HG02588 (cell line): ENCODE measurements at regions not wholly inside any gene's neighbourhood (a gene's known extent, or its start where the extent isn't known, plus 50 kb on each side); places are given as distances from the start of the nearest gene placed in this dataset.

ENCODE experiments used
- ATAC-seq: cut with Tn5 transposase; IDR thresholded peaks from one replicate; pipeline ENCODE4 v1.9.1; 2021; ENCODE audit warnings: mild to moderate bottlenecking, moderate library complexity; ENCODE audit not compliant: unreplicated experiment

DNA sequence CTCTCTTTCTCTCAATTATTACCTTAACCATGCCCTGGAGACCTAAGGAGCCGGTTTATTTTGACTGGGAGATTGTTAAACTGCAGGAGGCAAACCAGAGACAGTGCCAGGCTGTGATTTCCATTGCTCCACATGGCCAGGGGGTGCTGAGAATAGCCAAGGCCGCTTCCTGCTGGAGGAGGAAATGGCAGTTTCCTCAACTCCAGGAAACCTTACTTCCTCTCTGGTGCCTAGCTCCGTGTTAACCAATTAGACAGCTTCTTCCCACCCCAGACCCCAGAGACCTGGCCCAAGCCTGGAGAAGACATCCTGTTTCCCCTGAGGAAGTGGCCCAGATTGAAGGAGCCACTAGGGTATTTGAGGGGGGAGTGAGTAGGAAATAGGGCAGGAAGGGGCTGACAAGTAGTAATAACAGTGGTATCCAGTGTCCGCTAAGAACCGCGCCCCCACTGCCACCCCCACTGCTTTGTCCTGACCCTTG lies 161.2 kb downstream of the PLPP3 start:
- ATAC-seq, result no peak

DNA sequence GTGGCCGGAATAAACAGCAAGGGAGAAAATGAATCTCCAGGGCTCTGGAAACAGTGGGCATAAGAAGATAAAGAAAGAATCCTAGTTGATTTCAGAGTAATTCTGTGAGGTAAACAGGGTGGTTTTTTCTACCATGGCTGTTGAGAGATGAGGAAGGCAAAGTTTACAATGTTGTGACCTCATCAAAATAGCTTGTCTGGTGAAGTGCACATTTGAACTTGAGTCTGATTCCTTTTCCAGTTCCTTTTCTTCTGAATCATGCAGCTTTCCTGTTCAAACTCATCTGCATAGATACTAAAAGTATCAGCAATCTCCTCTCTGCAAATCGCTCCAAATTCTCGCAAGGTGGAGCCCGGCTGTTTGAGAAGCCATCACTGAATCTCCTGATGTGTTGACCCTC lies 161.7 kb downstream of the PLPP3 start:
- ATAC-seq, result no peak

DNA sequence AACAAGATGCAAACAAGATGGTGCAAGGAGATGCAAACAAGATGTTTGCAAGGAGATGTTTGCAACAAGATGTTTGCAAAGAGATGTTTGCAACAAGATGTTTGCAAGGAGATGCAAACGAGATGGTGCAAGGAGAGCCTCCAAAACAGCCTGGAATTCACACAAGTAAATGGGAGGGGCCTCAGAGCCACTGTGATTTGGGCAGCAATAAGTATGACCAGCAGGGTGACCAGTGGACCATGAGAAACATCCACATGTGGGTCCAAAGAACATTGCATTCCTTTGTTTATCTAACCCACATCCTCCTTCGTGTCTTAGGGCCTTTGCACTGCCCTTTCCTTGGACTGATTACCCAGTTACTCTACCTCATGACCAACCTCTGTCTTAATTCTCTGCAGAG lies 162.9 kb downstream of the PLPP3 start:
- no peak for ATAC-seq

DNA sequence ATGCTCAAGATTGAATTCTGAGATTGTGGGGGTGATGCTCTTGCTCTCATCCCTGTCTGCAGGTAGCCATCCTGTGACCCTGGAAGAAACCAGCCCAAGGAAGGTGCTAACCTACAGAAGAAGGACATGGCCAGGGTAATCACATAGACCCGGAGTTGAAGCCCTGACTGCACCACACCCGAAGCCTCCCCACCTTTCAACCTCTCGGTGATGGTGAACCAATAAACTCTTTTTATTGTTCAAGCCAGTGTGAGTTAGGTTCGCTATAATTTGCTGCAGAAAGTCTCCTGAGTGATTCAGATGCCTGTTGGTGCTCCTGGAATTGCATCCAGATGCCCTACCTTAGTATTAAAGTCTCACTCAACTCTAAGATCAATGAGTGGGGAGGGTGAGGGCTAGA lies 163.6 kb downstream of the PLPP3 start:
- ATAC-seq, result no peak

DNA sequence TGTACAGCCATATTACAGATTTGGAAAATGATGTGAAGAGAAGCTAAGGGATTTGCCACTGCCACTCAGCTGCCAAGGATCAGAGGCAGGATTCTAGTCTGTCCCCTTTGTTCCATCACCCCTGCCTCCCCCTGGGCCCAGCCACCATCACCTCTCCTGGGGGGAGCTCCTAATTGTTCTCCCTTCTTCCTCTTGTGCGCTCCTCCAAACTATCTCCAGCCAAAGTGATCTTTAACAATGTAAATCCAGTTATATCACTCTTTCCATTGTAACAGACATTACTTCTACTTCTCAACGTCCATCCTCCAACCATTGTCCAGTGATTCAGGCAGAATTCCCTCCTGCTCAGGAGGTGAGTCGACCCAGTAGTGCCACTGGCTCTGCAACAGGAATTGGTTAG lies 164.1 kb downstream of the PLPP3 start:
- no peak for ATAC-seq

DNA sequence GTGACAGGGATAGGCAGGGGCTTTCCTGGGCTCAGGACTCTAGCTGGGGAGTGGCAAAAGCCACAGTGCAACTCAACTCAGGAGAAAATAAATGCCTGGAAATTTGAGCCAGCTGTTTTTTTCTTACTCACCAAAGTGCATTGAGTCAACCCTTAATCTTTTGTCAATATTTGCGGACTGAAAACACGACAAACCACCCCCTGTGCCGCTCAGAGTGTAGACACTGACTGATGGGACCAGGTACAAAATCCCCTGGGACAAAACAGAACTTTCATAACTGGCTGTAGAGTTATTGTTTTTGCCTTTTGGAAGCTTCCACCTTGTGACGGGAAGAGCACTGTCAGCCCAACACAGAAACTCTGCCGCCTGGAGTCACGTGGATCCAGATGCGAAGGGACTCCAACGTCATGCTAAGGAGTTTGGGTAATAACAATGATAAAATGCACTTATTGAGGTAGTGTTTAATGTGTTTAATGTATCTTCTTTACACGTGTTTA lies 164.6 kb downstream of the PLPP3 start:
- no peak for ATAC-seq

DNA sequence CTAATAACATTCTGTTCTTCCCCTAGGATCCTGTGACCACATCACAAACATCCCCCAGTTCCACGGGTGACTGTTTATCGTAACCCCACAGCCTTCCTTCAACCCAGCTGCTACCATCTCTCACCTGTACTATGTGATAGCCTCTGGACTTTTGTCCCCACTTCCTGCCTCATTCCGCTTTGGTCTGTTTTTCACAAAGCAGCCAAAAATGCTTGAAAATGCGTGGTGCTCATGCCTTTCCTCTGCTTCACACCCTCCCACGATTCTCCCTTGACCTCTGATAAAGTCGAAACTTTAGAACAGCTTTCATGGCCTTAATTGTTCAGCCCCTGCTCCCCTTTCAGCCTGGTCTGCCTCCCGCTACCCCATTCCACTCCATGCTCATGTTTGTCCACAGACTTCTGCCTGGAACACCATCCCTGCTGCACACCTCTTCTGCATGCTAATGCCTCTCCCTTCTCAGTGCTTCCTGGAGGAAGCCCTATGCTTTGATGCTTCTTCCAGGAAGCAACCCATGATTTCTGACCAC lies 165.6 kb downstream of the PLPP3 start:
- ATAC-seq, result no peak

DNA sequence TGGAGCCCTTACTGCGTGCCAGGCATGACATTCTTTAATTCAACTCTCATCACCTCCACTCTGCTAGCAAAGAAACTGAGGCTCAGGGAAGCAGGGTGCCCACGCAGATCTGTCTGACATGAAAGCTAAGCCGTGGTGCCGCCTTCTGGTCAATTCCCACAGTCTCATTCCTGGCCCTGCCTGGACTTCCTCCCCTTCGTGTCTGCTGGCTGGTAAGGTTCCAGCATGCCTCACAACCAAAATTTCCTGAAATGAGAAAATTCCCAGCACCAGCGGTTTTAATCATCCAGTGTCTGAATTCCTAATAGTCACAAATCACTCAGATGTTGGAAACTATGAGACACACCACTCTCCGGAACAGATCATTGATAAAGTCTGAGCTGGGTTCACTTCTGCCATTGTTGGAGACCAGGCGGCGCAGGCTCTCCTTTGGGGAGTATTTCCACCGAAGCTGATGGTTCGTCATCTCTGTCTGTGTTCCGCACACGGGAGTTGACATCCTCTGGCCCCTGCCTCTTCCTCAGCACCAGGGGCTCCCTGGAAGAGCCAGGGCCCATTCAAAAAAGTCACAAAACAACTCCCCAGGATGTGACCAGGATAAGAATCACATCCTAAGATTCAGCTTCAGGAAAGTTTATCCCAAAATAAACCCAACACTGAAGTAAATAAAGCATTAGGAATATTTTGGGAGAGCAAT lies 167.7 kb downstream of the PLPP3 start:
- no peak for ATAC-seq

DNA sequence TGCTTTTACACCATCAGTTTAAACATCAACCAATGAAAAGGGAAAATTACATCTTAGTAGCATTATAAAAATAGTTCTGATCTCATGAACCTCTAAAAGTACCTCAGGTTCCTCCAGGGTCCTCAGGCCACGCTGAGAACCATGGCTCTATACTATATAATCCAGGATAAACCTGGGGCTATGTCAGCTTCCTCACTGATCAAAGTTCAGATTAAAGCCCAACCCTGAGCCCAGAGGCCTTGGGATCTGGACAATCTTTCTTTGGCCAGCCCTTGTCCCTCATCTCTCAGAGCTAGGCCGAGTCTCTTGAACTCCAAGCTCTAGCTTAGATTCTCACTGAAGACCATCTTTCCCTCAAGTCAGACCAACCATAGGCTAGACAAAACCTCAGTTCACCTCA lies 168.3 kb downstream of the PLPP3 start:
- ATAC-seq, result no peak

DNA sequence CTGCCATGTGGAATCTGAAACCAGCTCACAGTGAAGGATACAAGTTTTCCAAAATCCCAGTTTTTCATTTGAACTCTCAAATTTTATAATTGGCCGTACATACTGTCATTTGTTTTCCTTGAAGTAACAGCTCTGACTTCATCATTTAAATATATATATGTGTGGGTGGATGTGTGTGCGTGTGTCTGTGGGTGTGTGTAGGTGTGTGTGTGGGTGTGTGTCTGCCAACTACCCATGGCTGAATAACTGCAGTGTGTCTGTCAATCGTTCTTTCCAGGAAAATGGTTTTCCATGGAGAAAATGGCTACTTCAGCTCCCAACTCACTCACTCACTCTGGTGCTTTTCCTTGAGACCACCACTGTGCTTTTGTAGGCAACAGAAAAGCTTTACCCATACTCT lies 169.0 kb downstream of the PLPP3 start:
- no peak for ATAC-seq

DNA sequence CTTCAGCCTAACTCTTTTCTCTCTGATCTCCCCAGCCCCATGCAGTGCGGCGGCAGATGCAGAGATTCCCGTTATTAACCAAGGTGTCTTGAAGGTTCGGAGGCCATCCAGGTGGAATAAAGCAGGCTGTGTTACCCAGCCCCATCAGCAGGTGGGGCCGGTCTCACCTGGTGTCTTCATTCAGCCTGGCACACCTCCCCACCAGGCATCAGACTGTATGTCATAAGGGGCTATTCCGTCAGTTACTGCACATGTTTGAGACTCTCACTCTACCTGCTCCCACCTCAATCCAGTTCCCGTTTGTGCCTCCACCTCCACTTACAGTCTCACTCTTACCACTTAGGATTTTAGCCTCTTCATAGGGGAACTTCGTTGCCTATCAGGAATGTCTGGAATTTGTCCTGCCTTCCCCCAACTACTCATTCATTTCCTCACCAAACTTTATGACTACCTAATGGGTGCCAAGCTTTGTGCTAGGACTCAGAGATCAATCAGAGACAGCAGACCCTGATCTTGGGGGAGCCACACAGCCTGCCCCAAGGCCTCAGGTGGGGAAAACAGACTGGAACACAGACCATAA lies 170.2 kb downstream of the PLPP3 start:
- ATAC-seq, result no peak

DNA sequence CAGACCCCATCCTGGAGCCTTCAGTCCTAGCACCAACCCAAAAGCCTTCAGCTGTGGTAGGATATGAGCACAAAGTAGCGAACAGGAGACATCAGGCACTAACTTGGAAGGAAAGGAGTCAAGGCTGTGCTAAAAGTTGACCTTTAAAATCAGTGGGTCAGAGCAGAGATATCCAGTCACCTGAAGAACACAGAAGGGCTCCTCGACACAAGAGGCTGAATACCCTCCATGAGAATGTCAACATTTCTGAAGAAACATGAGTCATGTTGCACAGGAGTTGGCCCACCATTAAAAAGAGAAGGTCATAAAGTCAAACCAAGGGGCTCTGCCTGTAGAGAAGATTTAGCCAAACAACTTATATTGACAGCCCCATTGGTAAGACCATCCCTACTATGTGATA lies 172.5 kb downstream of the PLPP3 start:
- no peak for ATAC-seq

DNA sequence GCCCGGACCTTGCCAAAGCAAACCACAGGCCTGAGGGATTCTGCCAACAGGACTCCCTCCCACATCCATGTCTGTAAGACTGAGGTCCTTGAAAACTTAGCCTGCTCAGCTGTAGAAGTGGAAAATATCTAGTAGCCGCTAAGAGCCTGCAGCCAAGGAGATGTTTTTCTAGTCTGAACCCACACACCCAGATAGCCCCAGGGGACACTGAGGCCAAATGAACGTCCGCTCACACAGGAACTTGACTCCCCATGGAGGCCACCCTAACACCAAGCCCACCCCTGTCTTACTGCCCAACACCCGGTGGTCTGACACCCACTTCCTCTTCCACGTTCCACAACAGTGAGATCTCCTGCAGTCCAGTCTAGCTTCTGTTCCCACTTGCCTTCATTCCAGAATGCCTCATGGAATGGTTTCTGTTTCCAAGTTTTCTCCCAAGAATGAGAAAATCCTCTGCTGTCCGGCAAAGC lies 174.8 kb downstream of the PLPP3 start:
- no peak for ATAC-seq

DNA sequence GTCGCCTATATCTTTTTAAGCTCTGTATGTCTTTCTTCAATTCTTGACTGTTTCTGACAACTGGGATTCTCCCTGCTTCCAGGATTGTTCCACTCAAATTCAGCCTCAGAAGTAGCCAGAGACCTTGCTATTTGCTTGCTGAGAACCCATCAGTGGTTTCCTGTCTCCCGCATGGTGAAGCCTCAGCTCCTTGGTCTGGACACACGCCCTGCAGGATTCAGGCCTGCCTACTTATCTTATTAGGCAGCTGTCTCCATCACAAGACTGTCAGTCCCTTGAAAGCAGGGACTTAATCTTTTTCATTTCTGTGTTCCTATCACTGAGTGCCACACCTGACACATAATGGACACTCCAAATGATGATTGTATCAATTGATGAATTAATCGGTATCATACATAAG lies 175.3 kb downstream of the PLPP3 start:
- no peak for ATAC-seq

DNA sequence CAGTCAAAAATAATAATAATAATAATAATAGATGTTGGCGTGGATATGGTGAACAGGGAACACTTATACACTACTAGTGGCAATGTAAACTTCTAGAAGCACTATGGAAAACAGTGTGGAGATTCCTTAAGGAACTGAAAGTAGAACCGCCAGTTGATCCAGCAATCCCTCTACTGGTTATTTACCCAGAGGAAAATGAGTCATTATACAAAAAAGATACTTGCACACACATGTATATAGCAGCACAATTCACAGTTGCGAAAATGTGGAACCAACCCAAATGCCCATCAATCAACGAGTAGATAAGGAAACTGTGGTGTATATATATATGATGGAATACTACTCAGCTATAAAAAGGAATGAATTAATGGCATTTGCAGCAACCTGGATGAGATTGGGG lies 176.0 kb downstream of the PLPP3 start:
- no peak for ATAC-seq

DNA sequence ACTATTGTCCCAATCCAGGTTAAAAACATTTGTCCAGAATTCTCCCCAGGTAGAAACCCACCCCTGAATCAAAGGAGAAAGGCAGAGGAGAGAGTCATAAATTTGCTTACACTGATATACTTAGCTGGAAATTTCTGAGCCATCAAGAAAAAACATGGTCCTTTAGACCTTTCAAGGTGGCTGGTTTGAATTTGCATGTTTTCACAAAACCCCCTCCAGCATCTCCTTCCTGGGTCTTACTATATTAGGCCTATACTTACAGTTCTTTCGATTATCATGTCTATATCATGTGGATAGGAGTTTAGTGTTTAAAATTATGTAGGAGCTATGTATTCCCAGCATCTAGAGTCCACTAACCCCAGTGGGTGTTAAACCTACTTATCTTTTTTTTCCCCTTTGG lies 178.2 kb downstream of the PLPP3 start:
- ATAC-seq, result no peak

DNA sequence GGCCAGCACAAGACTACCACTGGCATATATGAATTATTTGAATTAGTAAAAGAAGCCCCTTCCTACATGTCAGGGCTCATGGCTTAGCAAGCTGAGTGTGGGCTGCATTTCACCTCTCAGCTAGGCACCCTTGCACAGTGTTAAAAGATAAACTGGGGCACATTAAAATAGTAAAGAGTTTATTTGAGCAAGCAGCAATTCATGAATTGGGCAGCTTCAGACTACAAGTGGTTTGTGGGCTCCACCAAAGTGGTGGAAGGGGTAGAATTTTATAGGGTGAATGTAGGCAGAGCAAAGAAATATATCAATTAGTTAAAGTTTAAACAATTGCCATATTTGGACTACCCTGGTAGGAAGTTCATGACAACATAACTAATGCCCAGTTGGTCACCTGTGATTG lies 178.8 kb downstream of the PLPP3 start:
- no peak for ATAC-seq

DNA sequence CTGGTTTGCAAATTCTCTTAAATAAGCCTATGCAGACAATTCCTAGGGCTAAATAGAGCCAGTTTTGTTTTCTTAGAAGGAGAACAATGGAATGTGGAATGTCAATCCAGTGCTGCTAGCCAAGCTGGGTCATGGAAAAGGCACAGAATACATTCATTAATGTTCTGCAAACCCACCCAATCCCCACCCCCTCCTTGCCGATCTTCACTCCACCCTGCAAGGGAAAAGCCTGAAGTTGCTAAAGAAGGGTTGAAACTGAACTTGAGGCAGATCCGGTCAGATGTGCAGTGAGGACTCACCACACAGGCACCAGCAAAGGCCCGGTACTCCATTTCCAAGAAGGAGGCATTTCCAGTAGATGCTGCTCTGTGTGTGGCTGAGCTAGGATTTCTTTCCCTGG lies 179.6 kb downstream of the PLPP3 start:
- ATAC-seq, result no peak

DNA sequence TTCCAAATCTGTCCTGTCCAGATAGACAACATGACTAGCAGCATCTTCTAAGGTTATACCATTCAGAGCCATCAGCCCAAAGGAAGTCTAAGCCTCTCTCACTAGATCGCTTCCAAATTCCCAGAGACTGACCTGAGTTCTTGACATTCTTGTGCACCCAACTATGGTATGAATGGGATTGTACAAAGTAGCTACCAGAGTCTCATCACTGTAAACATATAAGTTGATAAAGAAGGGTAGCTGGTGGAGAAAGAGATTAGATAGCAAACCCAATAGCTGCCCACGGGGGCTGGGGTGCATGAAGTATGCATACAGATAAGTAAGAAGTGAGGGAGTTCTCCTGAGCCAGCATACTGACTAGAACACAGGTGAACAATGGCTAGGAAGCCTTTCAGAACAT lies 180.0 kb downstream of the PLPP3 start:
- no peak for ATAC-seq

DNA sequence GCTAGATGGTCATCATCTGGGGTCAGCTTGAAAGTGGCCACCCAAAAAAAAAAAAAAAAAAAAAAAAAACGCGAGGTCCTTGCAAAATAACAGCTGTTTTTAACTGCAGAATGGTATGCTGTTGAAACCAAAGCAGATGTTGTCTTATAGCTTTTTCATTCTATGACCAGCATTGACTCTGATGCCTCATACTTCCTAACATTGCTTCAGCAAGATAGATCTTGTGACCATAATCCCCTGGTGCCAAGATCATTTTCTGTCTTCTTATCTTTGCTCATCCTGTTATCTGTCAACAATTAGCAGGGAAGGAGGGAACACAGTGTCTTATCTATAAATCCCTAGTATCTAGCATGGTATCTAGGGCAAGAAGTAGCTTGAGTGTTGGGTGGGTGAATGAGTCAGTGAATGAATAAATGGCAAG lies 181.5 kb downstream of the PLPP3 start:
- ATAC-seq, result no peak

DNA sequence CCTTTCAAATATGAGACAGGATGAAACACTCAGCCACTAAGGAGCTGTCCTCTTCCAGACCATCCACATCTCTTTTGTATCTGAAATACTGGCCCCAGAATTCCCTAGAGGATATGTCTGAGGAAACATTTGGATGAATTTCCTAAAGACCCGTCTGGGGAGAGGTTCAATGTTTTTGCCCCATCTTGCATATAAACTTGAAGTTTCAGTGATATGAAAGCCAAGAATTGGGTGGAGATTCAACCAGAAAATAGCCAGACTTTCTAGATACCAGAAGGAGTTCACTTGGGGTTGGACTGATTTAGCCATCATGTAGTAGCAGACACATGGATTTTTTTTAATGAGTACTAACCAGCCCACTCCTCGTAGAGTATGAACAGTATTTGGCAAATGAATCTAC lies 182.0 kb downstream of the PLPP3 start:
- no peak for ATAC-seq

DNA sequence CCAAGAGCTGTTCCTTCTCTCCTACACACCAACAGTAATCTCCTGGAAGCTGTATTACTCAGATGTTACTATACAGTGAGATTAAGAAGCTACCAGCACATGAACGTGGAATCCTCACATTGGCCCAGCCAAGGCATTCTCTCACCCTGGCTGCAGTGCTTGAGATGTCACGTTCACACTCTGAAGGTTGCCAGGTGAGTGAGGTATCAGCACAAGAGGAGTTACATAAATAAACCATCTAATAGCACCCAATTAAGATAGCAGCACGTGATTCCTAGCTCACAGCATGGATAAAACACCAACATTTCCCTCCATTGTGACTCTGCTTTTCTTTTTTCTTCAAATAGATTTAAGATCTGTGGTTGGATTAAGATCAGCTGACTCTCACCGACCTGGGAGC lies 182.8 kb downstream of the PLPP3 start:
- no peak for ATAC-seq
